ENCODE measurements at regions not wholly inside any gene's neighbourhood (a gene's known extent, or its start where the extent isn't known, plus 50 kb on each side); places are given as distances from the start of the nearest gene placed in this dataset.

GRCh38 chr6:140101367-140101766, 726.9 kb upstream of the CITED2 start:
- peak in 1 of 4 experiments; percentile 19 for ATAC-seq (replicated peaks in 1 of 4)
- Histone ChIP-seq H3K4me3 (ENCODE audit: control insufficient read depth in 1 of 2, extremely low read depth in 1 of 2, low read length in 1 of 2) (no peak overlapping the region), H3K9me3 (no peaks in the 10 kb centered on the region), H3K36me3 (ENCODE audit: control insufficient read depth in 2 of 2, extremely low read depth in 1 of 2, insufficient read depth in 1 of 2, low read length in 1 of 2) (no peaks in the 10 kb centered on the region), H3K27ac (ENCODE audit: low read length) (no peak overlapping the region), H3K27me3 (replicated peaks in 1 of 2; ENCODE audit: control insufficient read depth in 2 of 2, extremely low read depth in 1 of 2, insufficient read depth in 2 of 2, low read length in 1 of 2) (no peaks in the 10 kb centered on the region), H3K4me1 (ENCODE audit: control insufficient read depth in 1 of 2, extremely low read depth in 1 of 2, insufficient read depth in 2 of 2, low read length in 2 of 2) (no peaks in the 10 kb centered on the region)
- Mint-ChIP-seq H3K4me3 (no peak overlapping the region), H3K9me3 (no peaks in the 10 kb centered on the region), H3K27ac (no peak overlapping the region), H3K4me1 (peaks cover 0 to 4% (median 1%) of the 10 kb centered on the region in 3 donors), H3K27me3 (no peaks in the 10 kb centered on the region), H3K36me3 (no peaks in the 10 kb centered on the region)
- peak in 1 of 35 experiments; percentile 3 for DNase-seq
- no CpG with 5 or more reads among the region's 3 CpGs for WGBS (ENCODE audit: insufficient coverage)
- POLR2A ChIA-PET = interaction anchor here in 1 of 2 donors (0.5 kb wide), 1 partner anchor 1453 kb away, joined by 4 read pairs; no protein-coding TSS in a partner anchor
- CTCF ChIA-PET = interaction anchor here in 1 of 2 donors (0.8 kb wide), 1 partner anchor 717 kb away, joined by 3 read pairs; no protein-coding TSS in a partner anchor

GRCh38 chr6:140095532-140095931, 721.1 kb upstream of the CITED2 start:
- Mint-ChIP-seq H3K9me3 (no peaks in the 10 kb centered on the region), H3K27ac (no peak overlapping the region), H3K27me3 (no peaks in the 10 kb centered on the region), H3K36me3 (no peaks in the 10 kb centered on the region), H3K4me3 (no peak overlapping the region), H3K4me1 (no peaks in the 10 kb centered on the region)
- Histone ChIP-seq H3K4me3 (ENCODE audit: control insufficient read depth in 1 of 2, extremely low read depth in 1 of 2, low read length in 1 of 2) (no peak overlapping the region), H3K4me1 (ENCODE audit: control insufficient read depth in 1 of 2, extremely low read depth in 1 of 2, insufficient read depth in 2 of 2, low read length in 2 of 2) (no peaks in the 10 kb centered on the region), H3K9me3 (no peaks in the 10 kb centered on the region), H3K27me3 (replicated peaks in 1 of 2; ENCODE audit: control insufficient read depth in 2 of 2, extremely low read depth in 1 of 2, insufficient read depth in 2 of 2, low read length in 1 of 2) (no peaks in the 10 kb centered on the region), H3K27ac (ENCODE audit: low read length) (no peak overlapping the region), H3K36me3 (ENCODE audit: control insufficient read depth in 2 of 2, extremely low read depth in 1 of 2, insufficient read depth in 1 of 2, low read length in 1 of 2) (no peaks in the 10 kb centered on the region)
- WGBS (ENCODE audit: insufficient coverage) = no CpG with 5 or more reads among the region's 2 CpGs
- ChIA-PET CTCF (no interaction called here), POLR2A (no interaction called here)
- DNase-seq = no peak
- no peak for ATAC-seq (replicated peaks in 1 of 4)

- Mint-ChIP-seq H3K4me3 (no peak overlapping the region), H3K27me3 (no peaks in the 10 kb centered on the region), H3K36me3 (no peaks in the 10 kb centered on the region), H3K4me1 (no peaks in the 10 kb centered on the region), H3K27ac (no peak overlapping the region), H3K9me3 (no peaks in the 10 kb centered on the region)
- Histone ChIP-seq H3K27me3 (replicated peaks in 1 of 2; ENCODE audit: control insufficient read depth in 2 of 2, extremely low read depth in 1 of 2, insufficient read depth in 2 of 2, low read length in 1 of 2) (no peaks in the 10 kb centered on the region), H3K4me3 (ENCODE audit: control insufficient read depth in 1 of 2, extremely low read depth in 1 of 2, low read length in 1 of 2) (no peak overlapping the region), H3K4me1 (ENCODE audit: control insufficient read depth in 1 of 2, extremely low read depth in 1 of 2, insufficient read depth in 2 of 2, low read length in 2 of 2) (no peaks in the 10 kb centered on the region), H3K9me3 (no peaks in the 10 kb centered on the region), H3K36me3 (ENCODE audit: control insufficient read depth in 2 of 2, extremely low read depth in 1 of 2, insufficient read depth in 1 of 2, low read length in 1 of 2) (no peaks in the 10 kb centered on the region), H3K27ac (ENCODE audit: low read length) (no peak overlapping the region)
- DNase-seq = no peak
- CTCF ChIA-PET = interaction anchor here in 1 of 2 donors (0.5 kb wide), 1 partner anchor 361 kb away, joined by 9 read pairs; no protein-coding TSS in a partner anchor
- WGBS (ENCODE audit: insufficient coverage) = no CpG with 5 or more reads among the region's 1 CpG
- POLR2A ChIA-PET = no interaction called here
- ATAC-seq (replicated peaks in 1 of 4) = no peak
Measured at GRCh38 chr6:140091895-140092294, 717.4 kb upstream of the CITED2 start.

- no CpG with 5 or more reads among the region's 3 CpGs for WGBS (ENCODE audit: insufficient coverage)
Measured at GRCh38 chr6:140090871-140091270, 716.4 kb upstream of the CITED2 start.

GRCh38 chr6:140083375-140083774, 708.9 kb upstream of the CITED2 start:
- ChIA-PET POLR2A (no interaction called here), CTCF (no interaction called here)
- H3K36me3 Mint-ChIP-seq = no peaks in the 10 kb centered on the region

More at GRCh38 chr6:140090871-140091270, 716.4 kb upstream of the CITED2 start:
- Histone ChIP-seq H3K27ac (ENCODE audit: low read length) (no peak overlapping the region), H3K4me3 (ENCODE audit: control insufficient read depth in 1 of 2, extremely low read depth in 1 of 2, low read length in 1 of 2) (no peak overlapping the region), H3K4me1 (ENCODE audit: control insufficient read depth in 1 of 2, extremely low read depth in 1 of 2, insufficient read depth in 2 of 2, low read length in 2 of 2) (no peaks in the 10 kb centered on the region), H3K9me3 (no peaks in the 10 kb centered on the region), H3K27me3 (replicated peaks in 1 of 2; ENCODE audit: control insufficient read depth in 2 of 2, extremely low read depth in 1 of 2, insufficient read depth in 2 of 2, low read length in 1 of 2) (no peaks in the 10 kb centered on the region), H3K36me3 (ENCODE audit: control insufficient read depth in 2 of 2, extremely low read depth in 1 of 2, insufficient read depth in 1 of 2, low read length in 1 of 2) (no peaks in the 10 kb centered on the region)
- DNase-seq = no peak
- Mint-ChIP-seq H3K9me3 (no peaks in the 10 kb centered on the region), H3K27me3 (no peaks in the 10 kb centered on the region), H3K36me3 (no peaks in the 10 kb centered on the region), H3K27ac (no peak overlapping the region), H3K4me1 (no peaks in the 10 kb centered on the region), H3K4me3 (no peak overlapping the region)
- ChIA-PET CTCF (interaction anchor here in 1 of 2 donors (0.5 kb wide), 1 partner anchor 720 kb away, joined by 3 read pairs; no protein-coding TSS in a partner anchor), POLR2A (interaction anchor here (0.6 to 0.7 kb wide), 2 partner anchors 53 to 112 kb away, joined by 3 to 4 read pairs; no protein-coding TSS in a partner anchor)
- ATAC-seq (replicated peaks in 1 of 4) = no peak

GRCh38 chr6:140082867-140083297, 708.4 kb upstream of the CITED2 start:
- Mint-ChIP-seq H3K4me3 (no peak overlapping the region), H3K36me3 (no peaks in the 10 kb centered on the region), H3K27ac (no peak overlapping the region), H3K9me3 (no peaks in the 10 kb centered on the region), H3K4me1 (no peaks in the 10 kb centered on the region), H3K27me3 (no peaks in the 10 kb centered on the region)
- Histone ChIP-seq H3K27ac (ENCODE audit: low read length) (no peak overlapping the region), H3K36me3 (ENCODE audit: control insufficient read depth in 2 of 2, extremely low read depth in 1 of 2, insufficient read depth in 1 of 2, low read length in 1 of 2) (no peaks in the 10 kb centered on the region), H3K4me3 (ENCODE audit: control insufficient read depth in 1 of 2, extremely low read depth in 1 of 2, low read length in 1 of 2) (no peak overlapping the region), H3K4me1 (ENCODE audit: control insufficient read depth in 1 of 2, extremely low read depth in 1 of 2, insufficient read depth in 2 of 2, low read length in 2 of 2) (no peaks in the 10 kb centered on the region), H3K9me3 (no peaks in the 10 kb centered on the region), H3K27me3 (replicated peaks in 1 of 2; ENCODE audit: control insufficient read depth in 2 of 2, extremely low read depth in 1 of 2, insufficient read depth in 2 of 2, low read length in 1 of 2) (no peaks in the 10 kb centered on the region)
- no peak for ATAC-seq (replicated peaks in 1 of 4)
- CTCF ChIA-PET = no interaction called here
- no peak for DNase-seq
- WGBS (ENCODE audit: insufficient coverage) = no CpG with 5 or more reads among the region's 1 CpG
- POLR2A ChIA-PET = no interaction called here

More at GRCh38 chr6:140083375-140083774, 708.9 kb upstream of the CITED2 start:
- no peak overlapping the region for H3K4me3 ChIP-seq (ENCODE audit: control insufficient read depth in 1 of 2, extremely low read depth in 1 of 2, low read length in 1 of 2)
- no peak overlapping the region for H3K4me3 Mint-ChIP-seq
- H3K27me3 Mint-ChIP-seq = no peaks in the 10 kb centered on the region
- H3K4me1 ChIP-seq (ENCODE audit: control insufficient read depth in 1 of 2, extremely low read depth in 1 of 2, insufficient read depth in 2 of 2, low read length in 2 of 2) = no peaks in the 10 kb centered on the region
- ATAC-seq (replicated peaks in 1 of 4) = no peak
- no peaks in the 10 kb centered on the region for H3K9me3 ChIP-seq
- no CpG with 5 or more reads among the region's 3 CpGs for WGBS (ENCODE audit: insufficient coverage)
- no peaks in the 10 kb centered on the region for H3K4me1 Mint-ChIP-seq
- H3K36me3 ChIP-seq (ENCODE audit: control insufficient read depth in 2 of 2, extremely low read depth in 1 of 2, insufficient read depth in 1 of 2, low read length in 1 of 2) = no peaks in the 10 kb centered on the region
- H3K27ac ChIP-seq (ENCODE audit: low read length) = no peak overlapping the region
- H3K27ac Mint-ChIP-seq = no peak overlapping the region
- no peaks in the 10 kb centered on the region for H3K9me3 Mint-ChIP-seq
- no peaks in the 10 kb centered on the region for H3K27me3 ChIP-seq (replicated peaks in 1 of 2; ENCODE audit: control insufficient read depth in 2 of 2, extremely low read depth in 1 of 2, insufficient read depth in 2 of 2, low read length in 1 of 2)
- no peak for DNase-seq

GRCh38 chr6:140079328-140079727, 704.9 kb upstream of the CITED2 start:
- no peaks in the 10 kb centered on the region for H3K27me3 ChIP-seq (replicated peaks in 1 of 2; ENCODE audit: control insufficient read depth in 2 of 2, extremely low read depth in 1 of 2, insufficient read depth in 2 of 2, low read length in 1 of 2)
- no peak overlapping the region for H3K4me3 ChIP-seq (ENCODE audit: control insufficient read depth in 1 of 2, extremely low read depth in 1 of 2, low read length in 1 of 2)
- POLR2A ChIA-PET = no interaction called here
- H3K4me3 Mint-ChIP-seq = no peak overlapping the region
- H3K9me3 Mint-ChIP-seq = no peaks in the 10 kb centered on the region
- no peak overlapping the region for H3K27ac Mint-ChIP-seq
- no peaks in the 10 kb centered on the region for H3K9me3 ChIP-seq
- no peaks in the 10 kb centered on the region for H3K4me1 Mint-ChIP-seq
- CTCF ChIA-PET = no interaction called here
- ATAC-seq (replicated peaks in 1 of 4) (no peak), DNase-seq (no peak)
- H3K36me3 Mint-ChIP-seq = no peaks in the 10 kb centered on the region
- H3K36me3 ChIP-seq (ENCODE audit: control insufficient read depth in 2 of 2, extremely low read depth in 1 of 2, insufficient read depth in 1 of 2, low read length in 1 of 2) = no peaks in the 10 kb centered on the region
- WGBS (ENCODE audit: insufficient coverage) = 68% methylated on average over 3 of the region's 5 CpGs
- H3K27ac ChIP-seq (ENCODE audit: low read length) = no peak overlapping the region
- no peaks in the 10 kb centered on the region for H3K4me1 ChIP-seq (ENCODE audit: control insufficient read depth in 1 of 2, extremely low read depth in 1 of 2, insufficient read depth in 2 of 2, low read length in 2 of 2)
- peaks cover 6 to 13% of the 10 kb centered on the region in 2 donors for H3K27me3 Mint-ChIP-seq

Measured in T-cell (primary cell).